ENCODE measurements at regions not wholly inside any gene's neighbourhood (a gene's known extent, or its start where the extent isn't known, plus 50 kb on each side); places are given as distances from the start of the nearest gene placed in this dataset.

- no peak for DNase-seq (ENCODE audit: low read depth in 3 of 3, low spot score in 1 of 3)
Observed at GRCh38 chr2:128435576-128436478, 117.2 kb upstream of the HS6ST1 start.

GRCh38 chr2:128436479-128437203 lies 118.0 kb upstream of the HS6ST1 start:
- no peak for DNase-seq (ENCODE audit: low read depth in 3 of 3, low spot score in 1 of 3)

GRCh38 chr2:128437204-128437565 lies 118.5 kb upstream of the HS6ST1 start:
- no peak for DNase-seq (ENCODE audit: low read depth in 3 of 3, low spot score in 1 of 3)

GRCh38 chr2:128438091-128438490 lies 119.4 kb upstream of the HS6ST1 start:
- no peak for DNase-seq (ENCODE audit: low read depth in 3 of 3, low spot score in 1 of 3)

- DNase-seq (ENCODE audit: low read depth in 3 of 3, low spot score in 1 of 3) = no peak
Observed at GRCh38 chr2:128438586-128438985, 119.9 kb upstream of the HS6ST1 start.

GRCh38 chr2:128439031-128439790 lies 120.5 kb upstream of the HS6ST1 start:
- no peak for DNase-seq (ENCODE audit: low read depth in 3 of 3, low spot score in 1 of 3)

- DNase-seq (ENCODE audit: low read depth in 3 of 3, low spot score in 1 of 3) = no peak
Observed at GRCh38 chr2:128439791-128440665, 121.4 kb upstream of the HS6ST1 start.

- no peak for DNase-seq (ENCODE audit: low read depth in 3 of 3, low spot score in 1 of 3)
Observed at GRCh38 chr2:128440666-128441340, 122.1 kb upstream of the HS6ST1 start.

- DNase-seq (ENCODE audit: low read depth in 3 of 3, low spot score in 1 of 3) = no peak
Observed at GRCh38 chr2:128441341-128442052, 122.8 kb upstream of the HS6ST1 start.

- DNase-seq (ENCODE audit: low read depth in 3 of 3, low spot score in 1 of 3) = no peak
Observed at GRCh38 chr2:128442053-128442751, 123.5 kb upstream of the HS6ST1 start.

- DNase-seq (ENCODE audit: low read depth in 3 of 3, low spot score in 1 of 3) = no peak
Observed at GRCh38 chr2:128442891-128443302, 124.2 kb upstream of the HS6ST1 start.

GRCh38 chr2:128444121-128444771 lies 125.6 kb upstream of the HS6ST1 start:
- no peak for DNase-seq (ENCODE audit: low read depth in 3 of 3, low spot score in 1 of 3)

GRCh38 chr2:128444816-128445522 lies 126.3 kb upstream of the HS6ST1 start:
- no peak for DNase-seq (ENCODE audit: low read depth in 3 of 3, low spot score in 1 of 3)

- no peak for DNase-seq (ENCODE audit: low read depth in 3 of 3, low spot score in 1 of 3)
Observed at GRCh38 chr2:128445523-128445900, 126.8 kb upstream of the HS6ST1 start.

- DNase-seq (ENCODE audit: low read depth in 3 of 3, low spot score in 1 of 3) = no peak
Observed at GRCh38 chr2:128446049-128446873, 127.6 kb upstream of the HS6ST1 start.

GRCh38 chr2:128446874-128447537 lies 128.3 kb upstream of the HS6ST1 start:
- DNase-seq (ENCODE audit: low read depth in 3 of 3, low spot score in 1 of 3) = no peak

Measured in stimulated activated CD4-positive, alpha-beta T cell treated with anti-CD3 and anti-CD28 coated beads, TNF-alpha, amount 100 ng/mL, for 1 hour (primary cell).